A673 (cell line): ENCODE measurements at regions not wholly inside any gene's neighbourhood (a gene's known extent, or its start where the extent isn't known, plus 50 kb on each side); places are given as distances from the start of the nearest gene placed in this dataset.
"Not testable (repeated sequence)": the region's sequence is repeated elsewhere in the genome, so short reads cannot be mapped to it uniquely, and the experiment has no call there.

Experiments used
- EZH2 ChIP-seq: fragments of 200-600 bp; sonication (generic); IDR thresholded peaks from 2 replicates; pipeline ENCODE4 v1.6.1; 2017; ENCODE audit warnings: borderline replicate concordance, low read depth, mild to moderate bottlenecking, mixed read lengths, antibody characterized with exemption, low read length; ENCODE audit not compliant: poor library complexity, severe bottlenecking
- TF ChIP-seq, protein P1 (sequence below): fragments of 300-800, 200-600 bp; sonication (generic); conservative IDR thresholded peaks from 2 replicates; pipeline ENCODE4 v1.5.1; 2017; ENCODE audit warnings: low read depth, mild to moderate bottlenecking, antibody characterized with exemption, low read length, moderate library complexity, mixed read lengths

DNA sequence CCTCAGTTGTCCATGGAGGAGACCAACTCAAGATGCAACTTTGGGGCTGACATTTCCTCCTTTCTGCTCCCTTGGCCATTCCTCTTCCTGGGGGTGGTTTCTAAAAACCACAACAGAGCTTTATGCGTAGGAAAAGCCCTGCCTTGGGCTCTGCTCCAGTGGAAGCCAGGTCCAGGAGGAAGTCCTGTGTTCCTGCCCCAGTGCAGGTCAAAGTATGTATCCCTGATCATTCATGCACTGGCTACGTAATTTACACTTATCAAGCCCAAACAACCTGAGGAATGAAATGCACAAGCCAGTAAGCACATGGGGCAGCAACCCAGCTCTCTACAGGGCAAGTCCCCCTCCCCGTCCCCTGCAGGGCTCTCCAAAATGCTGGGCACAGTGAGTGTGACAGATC lies 4498.1 kb upstream of the TPTE start:
- TF ChIP-seq, protein P1, sequence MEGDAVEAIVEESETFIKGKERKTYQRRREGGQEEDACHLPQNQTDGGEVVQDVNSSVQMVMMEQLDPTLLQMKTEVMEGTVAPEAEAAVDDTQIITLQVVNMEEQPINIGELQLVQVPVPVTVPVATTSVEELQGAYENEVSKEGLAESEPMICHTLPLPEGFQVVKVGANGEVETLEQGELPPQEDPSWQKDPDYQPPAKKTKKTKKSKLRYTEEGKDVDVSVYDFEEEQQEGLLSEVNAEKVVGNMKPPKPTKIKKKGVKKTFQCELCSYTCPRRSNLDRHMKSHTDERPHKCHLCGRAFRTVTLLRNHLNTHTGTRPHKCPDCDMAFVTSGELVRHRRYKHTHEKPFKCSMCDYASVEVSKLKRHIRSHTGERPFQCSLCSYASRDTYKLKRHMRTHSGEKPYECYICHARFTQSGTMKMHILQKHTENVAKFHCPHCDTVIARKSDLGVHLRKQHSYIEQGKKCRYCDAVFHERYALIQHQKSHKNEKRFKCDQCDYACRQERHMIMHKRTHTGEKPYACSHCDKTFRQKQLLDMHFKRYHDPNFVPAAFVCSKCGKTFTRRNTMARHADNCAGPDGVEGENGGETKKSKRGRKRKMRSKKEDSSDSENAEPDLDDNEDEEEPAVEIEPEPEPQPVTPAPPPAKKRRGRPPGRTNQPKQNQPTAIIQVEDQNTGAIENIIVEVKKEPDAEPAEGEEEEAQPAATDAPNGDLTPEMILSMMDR = not testable (repeated sequence)
- TF ChIP-seq EZH2 = not testable (repeated sequence)
